DMS79 treated with DMSO at 0.1 percent for 48 hours (cell line): ENCODE measurements at regions not wholly inside any gene's neighbourhood (a gene's known extent, or its start where the extent isn't known, plus 50 kb on each side); places are given as distances from the start of the nearest gene placed in this dataset.
"Not testable (repeated sequence)": the region's sequence is repeated elsewhere in the genome, so short reads cannot be mapped to it uniquely, and the experiment has no call there.

ENCODE experiments used
- DNase-seq: peaks from one replicate; lab custom pipeline; 2025; lab: John Stamatoyannopoulos, UW

DNA sequence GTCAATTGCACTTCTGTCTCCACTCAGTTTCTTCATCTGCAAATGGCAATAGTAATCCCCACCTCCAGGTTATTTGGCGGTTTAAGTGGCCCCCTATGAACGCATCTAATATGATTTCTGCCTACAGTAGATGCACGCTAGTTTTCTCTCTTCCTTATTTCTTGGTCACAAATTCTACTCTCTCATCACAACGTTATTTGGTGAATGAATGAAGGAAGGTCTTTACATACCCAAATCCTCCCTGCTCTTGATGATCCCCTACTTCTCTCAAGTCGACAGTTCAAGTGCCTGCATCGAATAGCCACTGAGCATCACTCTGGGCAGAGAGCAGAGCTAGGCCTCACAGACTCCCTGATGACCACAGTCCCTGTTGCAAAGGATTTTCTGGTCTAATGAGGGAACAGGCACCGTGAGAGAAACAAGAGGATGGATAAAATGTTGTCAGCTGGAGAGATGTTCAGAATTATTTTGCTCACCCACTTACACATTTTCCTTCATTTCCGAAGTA lies 181.2 kb upstream of the SMAD3 start:
- no peak for DNase-seq

DNA sequence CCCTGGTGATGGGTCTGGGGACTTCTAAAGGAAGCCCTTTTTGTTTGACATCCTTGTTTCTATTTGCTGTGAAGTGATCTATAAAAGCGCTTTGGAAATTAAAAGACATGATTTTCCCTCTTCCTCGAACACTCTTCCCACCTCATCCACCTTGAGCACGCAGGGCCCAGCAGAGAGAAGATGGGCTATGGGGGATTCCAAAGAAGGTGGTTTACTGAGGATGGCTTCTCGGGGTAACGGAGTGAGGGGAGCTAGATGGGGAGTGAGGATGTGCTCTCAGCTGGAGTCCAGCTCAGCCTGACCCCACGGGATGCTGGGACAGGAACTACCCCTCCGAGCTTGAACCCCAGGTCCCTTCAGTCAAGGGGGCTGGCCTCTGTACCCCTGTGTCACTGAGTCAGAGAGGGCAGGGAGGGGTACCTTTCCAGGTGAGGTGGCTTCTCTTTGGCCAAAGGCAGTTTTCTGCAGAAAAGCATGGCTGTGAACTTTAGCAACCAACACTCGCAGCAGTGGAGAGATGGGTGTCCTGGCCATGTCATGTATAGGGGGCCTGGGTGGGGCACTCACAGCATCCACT lies 180.7 kb upstream of the SMAD3 start:
- DNase-seq: no peak

DNA sequence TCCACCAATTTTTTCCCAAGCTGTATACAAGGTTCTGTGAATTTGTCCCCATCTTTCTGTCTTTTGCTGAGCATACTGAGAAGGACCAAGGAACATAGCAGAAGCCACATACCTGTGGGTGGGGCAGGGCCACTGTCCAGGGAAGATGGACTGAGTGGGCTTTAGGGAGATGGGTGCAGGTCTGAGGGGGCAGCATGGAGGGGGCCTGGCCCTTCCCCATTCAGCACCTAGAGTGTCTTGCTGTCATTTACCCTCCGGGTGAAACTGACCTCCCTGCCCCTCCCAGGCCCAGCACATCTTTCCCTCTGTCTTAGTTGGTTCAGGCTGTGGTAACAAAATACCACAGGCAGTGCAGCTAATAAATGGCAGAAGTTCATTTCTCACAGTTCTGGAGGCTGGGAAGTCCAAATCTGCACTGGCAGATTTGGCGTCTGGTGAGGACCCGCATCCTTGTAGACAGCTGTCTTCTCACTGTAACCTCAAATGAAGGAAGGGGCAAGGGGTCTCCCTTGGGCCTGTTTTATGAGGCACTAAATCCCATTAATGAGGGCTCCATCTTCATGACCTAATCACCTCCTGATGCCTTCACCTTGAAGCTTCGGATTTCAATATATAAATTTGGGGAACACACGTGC lies 180.0 kb upstream of the SMAD3 start:
- DNase-seq: no peak

DNA sequence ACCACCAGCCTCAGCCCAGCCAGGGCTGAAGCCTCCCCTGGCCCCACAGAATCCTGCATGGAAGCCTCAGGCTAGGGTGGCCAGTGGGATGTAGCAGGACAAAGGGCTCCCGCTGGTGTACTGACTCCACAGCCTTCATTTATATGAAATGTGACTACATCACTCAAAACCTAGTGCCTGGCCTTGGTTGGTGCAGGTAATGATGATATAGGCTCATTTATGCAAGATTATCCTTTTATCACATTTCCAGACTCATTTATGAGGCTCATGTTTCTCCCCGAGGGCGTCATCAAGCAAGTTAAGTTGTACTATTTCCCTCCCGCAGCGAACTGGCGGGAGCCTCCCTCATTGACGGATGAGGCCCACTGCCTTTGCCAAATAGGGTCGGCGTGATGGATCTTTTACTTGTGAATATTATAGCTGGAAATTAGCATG lies 179.1 kb upstream of the SMAD3 start:
- DNase-seq: no peak

DNA sequence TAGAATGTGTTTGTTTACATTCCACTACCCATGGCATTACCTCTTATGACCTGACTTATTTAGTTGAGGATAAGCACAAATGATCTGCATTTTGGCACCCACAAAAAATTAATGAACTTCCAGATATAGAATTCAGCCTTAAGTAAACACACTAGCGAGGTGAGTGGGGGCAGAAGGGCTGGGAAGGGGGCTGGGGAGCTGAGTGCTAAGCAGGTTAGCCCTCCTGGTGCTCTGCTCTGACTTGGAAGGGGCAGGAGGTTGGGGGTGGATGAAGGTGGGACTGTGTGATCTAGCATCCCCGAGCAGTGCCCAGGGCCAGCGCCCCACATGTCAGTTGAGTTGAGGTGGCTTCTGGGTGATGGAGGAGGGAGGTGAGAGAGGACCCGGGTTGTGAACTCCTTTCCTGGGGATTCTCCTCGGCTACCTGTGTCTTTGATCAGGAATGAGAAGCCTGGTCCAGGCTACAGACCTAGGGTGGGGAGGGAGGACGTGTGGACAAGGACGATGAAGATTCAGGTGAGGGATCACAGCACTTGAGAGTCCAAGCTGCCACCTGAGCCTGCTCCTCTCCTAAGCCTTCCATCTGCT lies 178.6 kb upstream of the SMAD3 start:
- no peak for DNase-seq

DNA sequence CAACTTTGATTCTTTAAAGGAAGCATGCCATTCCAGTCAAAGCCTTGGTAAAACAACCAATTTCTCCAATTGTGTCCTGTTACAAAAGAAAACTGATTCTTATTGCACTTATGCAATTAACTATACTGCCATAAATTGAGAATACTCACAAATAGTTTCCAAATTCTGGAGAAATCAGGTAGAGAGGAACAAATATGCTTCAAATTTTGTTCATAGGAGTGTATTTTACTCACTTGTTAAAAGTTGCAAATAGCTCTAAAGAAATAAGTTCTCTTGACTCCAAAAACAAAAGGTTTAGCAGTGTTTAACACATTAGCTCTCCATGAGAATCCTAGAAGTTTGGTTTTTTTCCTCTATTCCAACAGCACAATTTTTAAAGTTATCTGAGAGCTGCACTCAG lies 176.1 kb upstream of the SMAD3 start:
- not testable (repeated sequence) for DNase-seq

DNA sequence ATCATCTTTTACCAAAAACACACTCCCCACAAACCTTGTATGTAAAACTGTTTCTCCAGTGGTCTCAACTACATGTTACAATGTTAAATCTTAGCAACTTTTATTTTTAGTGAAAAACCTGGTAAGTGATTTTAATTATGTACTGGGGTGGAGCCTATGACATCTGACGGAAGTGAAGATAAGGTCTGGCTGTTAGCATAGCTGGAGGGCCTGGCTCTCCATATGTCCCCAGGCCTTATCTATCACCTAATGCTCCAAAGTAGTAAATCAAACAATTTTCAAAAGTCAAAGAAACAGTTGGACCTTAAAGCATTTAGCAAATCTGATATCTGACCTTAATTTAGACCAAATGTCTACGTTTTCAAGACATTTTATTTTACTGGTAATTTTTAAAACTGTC lies 173.6 kb upstream of the SMAD3 start:
- no peak for DNase-seq

DNA sequence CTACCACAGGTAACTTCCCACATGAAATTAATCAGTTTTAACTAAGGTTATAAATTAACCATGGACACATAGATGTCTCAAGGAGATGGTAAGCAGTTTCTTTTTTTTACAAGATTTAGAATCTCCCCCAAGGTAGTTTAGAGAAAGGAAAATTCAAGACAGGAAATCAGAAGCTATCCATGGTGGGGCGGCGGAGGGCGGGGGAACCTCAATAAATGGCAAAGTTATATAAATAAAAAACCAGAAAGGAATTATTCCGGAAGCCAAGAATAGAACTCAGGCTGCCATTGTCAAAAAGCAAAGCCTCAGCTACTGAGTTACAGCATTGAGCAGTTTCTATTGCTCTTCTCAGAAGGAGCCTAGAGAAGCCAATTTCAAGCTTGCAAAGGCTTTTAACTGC lies 172.1 kb upstream of the SMAD3 start:
- DNase-seq: no peak

DNA sequence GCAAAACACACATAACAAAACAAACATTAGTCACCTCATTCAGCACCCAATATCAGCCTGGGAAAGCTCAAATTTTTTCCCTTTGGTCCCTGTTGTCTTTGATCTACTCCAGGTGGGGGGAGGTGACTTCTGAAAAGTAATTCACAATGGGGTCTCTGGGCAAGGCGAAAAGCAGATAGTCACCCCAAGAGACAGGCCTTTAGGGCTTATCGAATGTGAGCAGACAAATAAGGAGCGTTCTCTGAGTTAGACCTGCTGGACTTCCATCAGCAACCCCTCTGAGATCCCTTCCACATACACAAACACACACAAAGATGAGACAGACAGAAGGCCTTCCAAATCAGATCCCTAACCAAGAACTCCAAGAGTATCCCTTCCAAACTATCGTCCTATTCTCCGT lies 171.0 kb upstream of the SMAD3 start:
- no peak for DNase-seq

DNA sequence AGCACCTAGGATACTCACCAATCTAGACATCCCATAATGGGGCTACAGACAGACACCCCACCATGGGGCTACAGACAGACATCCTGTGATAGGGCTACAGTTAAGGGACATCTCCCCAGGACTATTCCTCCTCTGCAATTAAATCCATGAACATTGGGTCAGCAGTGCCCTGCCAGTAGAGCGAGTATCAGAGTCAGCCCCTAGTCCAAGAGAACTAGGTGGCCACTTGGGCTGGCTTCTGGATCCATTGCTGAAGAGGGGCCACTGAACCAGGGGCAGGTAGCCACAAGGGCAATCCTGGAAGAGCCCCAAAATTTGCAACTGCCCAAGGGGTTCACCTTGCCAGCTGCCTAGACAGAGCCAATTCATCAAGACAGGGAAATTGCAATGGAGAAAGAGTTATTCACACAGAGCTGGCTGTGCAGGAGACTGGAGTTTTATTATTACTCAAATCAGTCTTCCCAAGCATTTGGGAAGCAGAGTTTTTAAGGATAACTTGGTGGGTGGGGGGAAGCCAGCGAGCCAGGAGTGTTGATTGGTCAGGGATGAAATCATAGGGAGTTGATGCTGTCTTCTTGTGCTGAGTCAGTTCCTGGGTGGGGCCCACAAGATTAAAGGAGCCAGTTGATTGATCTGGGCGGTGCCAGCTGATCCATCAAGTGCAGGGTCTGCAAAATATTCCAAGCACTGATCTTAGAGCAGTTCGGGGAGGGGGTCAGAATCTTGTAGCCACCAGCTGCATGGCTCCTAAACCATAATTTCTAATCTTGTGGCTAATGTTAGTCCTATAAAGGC lies 170.2 kb upstream of the SMAD3 start:
- no peak for DNase-seq

DNA sequence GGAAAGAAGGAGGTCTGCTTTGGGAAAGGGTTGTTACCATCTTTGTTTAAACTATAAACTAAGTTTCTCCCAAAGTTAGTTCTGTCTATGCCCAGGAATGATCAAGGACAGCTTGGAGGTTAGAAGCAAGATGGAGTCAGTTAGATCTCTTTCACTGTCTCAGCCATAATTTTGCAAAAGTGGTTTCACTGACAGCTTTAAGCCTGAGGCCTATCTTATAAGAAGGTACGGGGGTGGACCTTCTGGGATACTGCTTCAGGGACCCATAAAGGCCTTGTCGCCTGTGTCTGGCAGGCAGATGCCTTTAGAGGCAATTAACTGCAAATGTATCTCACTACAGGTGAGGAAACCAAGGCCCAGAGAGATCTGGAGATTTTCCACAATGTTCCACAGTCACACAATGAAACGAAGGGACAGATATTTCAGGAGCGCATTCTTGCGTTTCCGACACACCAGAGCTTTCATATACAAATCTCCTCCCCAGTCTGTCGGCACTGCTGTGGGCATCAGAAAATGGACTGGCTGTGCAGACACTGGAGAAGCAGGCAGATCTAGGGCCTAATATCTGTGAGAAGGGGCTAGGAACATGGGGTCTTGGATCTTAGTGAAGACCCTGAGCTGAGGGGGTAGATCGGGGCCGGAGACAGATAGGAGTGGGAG lies 169.5 kb upstream of the SMAD3 start:
- DNase-seq: no peak

DNA sequence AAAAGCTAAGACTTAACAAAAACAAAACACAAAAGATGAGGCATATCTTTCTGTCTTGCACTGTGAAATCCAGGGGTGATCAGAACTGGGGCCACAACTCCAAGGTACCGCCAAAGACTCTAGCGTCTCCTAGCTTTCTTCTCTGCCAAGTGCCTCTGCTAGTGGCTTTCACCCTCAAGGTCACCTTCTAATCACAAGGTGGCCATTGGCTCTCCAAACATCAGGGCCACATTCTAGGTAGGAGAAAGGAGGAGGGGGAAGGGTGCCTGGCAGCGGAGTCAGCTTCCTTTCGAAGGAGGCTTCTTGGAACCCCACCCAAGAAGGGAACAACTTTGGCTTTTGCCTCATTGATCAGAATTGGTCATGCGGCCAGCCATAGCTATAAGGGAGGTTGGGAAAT lies 168.8 kb upstream of the SMAD3 start:
- DNase-seq: no peak

DNA sequence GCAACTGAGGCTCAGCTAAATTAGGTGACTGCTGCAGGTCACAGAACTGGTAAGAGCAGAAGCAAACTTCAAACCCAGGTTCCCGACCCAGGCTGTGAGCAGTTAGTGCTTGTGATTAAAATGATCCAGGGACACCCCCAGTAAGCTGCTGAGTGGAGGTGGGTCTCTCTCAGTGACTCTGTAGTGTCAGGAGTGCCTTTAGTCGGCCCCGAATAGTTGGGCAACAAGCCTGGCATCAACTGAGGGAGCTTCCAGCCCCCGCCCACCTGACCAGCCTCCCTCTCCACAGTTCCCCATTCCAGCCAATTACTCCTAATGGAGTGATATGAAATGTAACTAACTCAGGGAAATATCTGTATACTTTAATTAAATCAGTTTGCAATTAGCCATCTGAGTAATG lies 168.0 kb upstream of the SMAD3 start:
- DNase-seq: no peak

DNA sequence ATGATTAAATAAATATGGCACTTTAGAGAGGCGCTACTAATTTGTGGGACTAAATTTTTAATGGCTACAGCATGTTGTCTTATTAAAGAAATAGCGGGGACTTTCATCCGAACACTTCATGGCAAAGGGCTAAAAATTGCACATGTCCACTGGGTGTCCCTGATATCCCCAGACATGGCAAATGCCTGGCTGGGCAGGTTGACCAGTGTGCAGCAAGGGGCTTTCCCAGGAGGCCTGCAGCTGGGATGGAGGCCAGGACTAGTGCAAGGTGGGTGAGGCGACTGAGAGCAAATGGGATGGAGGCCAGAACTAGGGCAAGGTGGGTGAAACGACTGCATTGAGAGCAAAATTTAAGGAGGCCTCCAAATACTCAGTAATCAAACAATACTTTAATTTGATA lies 167.4 kb upstream of the SMAD3 start:
- DNase-seq: no peak

DNA sequence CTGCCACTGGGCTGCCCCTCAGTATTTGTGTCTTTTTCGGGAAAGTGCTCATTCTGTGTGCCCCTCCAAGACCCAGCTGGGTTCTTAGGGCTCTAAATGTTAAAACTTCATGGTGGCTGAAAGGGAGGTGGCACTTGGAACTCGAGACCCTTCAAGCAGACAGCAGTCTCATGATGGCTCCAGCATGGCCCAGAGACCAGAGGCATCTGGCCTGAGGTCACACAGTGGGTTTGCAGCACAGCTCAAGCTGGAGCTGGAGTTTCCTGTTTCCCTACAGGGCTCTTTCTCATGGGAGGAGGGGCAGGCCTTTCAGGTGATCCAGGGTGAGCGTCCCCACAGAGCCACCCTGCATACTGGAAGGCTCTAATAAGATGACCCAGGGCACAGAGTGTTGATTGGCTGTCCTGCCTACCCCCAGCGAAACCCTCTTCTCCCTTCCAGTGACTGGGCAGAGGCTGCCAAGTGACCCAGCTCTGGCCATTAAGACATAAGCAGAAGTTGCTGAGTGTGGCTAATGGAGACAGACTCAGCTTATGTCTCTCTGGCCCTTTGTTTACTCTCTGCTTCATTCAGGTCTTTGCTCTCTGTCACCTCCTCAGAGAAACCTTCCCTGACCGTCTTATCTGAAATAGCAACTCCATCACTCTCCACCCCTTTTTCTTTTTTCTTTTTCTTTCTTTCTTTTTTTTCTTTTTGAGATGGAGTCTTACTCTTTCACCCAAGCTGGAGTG lies 166.6 kb upstream of the SMAD3 start:
- DNase-seq: no peak

DNA sequence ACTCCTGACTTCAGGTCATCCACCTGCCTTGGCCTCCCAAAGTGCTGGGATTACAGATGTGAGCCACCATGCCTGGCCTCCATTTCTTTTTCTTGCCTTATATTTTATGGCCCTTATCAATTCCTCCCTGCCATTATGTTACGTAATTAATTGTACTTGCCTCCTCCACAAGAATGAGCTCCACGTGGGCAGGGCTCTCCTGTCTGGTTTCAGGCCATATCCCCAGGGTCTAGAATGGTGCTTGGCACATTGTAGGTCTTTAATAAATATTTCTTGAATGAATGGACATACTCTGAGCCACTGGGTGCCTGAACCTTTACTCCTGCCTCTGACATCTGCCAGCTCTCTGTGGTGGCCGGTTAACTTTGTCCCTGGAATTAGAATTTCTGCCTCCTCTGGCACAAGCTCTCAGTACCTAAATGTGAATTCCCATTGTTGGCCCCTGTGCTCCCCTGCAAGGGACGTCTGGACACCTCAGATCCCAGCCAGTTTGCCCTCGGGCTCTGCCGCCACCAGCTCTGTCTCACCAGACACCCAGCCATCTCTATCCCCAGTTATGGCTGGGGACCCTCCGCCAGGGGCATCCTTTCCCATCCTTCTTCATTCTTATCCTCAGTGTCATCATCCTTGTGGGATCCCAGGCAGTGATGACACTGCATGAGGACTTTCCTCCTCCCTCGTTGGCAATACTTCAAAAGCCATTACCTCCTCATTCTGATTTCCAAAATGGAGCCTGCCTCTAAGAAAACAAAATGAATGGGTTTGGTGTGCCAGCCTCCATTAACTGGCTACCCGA lies 165.6 kb upstream of the SMAD3 start:
- no peak for DNase-seq

DNA sequence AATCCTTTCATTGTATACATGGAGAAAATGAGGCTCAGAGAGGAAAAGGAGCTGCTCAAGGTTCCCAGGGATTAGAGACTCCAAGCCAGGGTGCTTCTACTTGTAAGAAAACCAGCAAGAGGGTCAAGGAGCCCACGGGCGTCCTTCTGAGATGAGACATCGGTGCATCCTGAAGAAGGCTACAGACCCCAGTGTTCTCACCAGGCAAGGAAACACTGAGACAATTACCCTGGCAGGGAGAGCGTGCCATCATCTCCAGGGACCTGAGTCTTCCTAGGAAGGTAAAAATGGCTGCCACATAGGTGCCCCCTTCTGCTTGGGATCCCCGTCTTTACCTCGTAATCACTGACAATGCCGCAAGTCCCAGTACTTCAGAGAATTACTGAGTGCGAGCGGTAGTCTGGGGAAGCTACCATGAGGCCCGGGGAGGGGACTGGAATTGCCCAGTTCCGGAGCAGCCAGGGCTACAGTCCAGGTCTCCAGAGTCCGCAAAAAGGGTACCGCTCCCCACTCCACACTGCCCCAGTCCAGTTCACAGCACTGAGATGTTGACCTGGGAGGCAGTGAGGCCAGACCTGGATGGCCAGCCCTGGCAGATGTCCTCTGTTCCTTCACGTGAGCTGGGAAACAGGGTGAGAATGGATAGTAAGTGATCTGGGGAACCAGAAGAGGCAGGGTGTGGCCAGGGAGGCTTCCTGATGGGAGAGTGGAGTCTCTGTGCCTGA lies 164.7 kb upstream of the SMAD3 start:
- no peak for DNase-seq

DNA sequence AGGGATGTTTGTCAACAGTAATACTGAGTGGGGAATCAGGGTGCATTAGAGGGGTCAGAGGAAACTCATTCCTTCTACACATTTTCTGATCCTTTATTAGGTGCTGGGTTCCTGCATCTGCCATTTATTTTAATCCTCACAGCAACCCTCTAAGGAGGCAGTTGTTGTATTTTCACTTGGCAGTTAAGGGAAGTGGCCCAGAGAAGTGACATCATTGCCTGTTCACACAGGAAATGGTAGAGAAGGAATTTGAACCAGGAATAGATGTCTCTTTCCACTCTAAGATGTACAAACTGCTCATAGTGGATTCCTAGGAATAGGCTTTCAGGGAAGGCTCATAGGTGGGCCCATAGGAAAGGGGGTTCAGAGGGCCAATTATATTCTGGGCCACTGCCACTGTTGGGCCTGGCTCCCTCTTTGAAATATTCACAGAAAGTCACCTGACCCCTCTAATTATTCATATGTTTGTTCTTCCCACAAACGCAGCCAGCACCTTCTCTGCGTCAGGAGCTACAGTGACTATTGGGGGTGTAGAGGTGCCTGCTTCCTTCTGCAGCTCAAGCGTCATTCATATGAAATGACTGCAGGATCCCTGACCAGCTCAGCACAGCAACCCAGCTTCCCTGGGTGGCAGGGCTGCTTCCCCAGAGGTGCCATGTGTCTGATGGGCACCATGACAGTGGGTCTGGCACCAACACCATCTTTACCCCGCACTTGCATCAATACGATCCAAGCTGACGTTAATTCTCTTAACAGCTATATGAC lies 163.9 kb upstream of the SMAD3 start:
- DNase-seq: no peak

DNA sequence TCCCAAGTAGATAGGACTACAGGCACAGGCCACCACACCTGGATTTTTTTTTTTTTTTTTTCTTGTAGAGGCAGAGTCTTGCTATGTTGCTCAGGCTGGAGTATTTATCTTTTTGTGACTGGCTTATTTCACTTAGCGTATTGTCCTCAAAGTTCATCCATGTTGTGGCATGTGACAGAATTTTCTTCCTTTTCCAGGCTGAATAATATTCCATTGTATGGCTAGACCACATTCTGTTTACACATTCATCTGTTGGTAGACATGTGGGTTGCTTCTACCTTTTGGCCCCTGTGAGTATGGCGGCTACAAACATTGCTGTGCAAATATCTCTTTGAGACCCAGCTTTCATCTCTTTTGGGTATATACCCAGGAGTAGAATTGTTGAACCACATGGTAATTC lies 160.2 kb upstream of the SMAD3 start:
- no peak for DNase-seq
